GM21515 (cell line): ENCODE measurements at regions not wholly inside any gene's neighbourhood (a gene's known extent, or its start where the extent isn't known, plus 50 kb on each side); places are given as distances from the start of the nearest gene placed in this dataset.

ENCODE experiments used
- ATAC-seq: cut with Tn5 transposase; IDR thresholded peaks from one replicate; pipeline ENCODE4 v1.9.1; 2021; ENCODE audit not compliant: unreplicated experiment

DNA sequence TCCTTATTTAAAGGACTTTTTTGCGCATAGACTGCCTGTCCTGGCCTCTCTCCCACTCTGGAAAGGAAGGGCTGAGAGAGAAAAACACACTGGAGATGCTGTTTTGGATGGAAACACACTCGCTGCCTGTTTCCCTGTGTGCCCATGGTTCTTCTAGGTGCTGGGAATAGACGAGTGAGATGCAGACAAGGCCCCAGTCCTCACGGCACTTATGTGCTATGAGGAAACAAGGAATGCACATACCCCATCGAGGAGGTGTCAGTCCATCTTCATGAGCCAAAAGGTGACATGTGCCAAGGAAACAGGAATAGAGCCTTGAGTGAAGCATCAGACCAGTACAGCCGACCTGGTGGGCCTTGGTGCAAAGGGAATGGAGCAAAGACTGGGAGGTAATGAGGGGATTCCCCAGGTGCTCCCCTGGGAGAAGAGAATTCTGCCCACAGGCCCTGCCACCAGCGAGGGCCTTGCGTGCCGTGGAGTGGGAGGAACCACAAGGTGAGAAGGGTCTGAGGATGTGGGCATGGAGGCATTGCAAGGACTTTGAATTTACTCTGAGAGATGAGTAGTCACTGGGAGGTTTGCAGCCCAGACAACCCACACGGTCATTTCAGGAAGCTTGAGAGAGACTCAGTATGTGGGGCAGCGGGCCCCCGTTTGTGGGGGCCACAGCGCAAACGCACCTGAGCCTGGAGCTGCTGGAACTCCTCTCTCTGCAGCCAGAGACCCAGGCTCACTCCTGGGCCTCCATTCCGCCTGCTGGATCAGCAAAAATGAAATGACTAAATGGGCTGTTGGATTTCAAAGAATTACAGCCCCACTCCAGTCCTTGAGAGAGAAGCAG lies 197.5 kb upstream of the COPS8 start:
- no peak for ATAC-seq

GRCh38 chr2:236888794-236889780 lies 196.6 kb upstream of the COPS8 start:
- ATAC-seq = no peak

DNA sequence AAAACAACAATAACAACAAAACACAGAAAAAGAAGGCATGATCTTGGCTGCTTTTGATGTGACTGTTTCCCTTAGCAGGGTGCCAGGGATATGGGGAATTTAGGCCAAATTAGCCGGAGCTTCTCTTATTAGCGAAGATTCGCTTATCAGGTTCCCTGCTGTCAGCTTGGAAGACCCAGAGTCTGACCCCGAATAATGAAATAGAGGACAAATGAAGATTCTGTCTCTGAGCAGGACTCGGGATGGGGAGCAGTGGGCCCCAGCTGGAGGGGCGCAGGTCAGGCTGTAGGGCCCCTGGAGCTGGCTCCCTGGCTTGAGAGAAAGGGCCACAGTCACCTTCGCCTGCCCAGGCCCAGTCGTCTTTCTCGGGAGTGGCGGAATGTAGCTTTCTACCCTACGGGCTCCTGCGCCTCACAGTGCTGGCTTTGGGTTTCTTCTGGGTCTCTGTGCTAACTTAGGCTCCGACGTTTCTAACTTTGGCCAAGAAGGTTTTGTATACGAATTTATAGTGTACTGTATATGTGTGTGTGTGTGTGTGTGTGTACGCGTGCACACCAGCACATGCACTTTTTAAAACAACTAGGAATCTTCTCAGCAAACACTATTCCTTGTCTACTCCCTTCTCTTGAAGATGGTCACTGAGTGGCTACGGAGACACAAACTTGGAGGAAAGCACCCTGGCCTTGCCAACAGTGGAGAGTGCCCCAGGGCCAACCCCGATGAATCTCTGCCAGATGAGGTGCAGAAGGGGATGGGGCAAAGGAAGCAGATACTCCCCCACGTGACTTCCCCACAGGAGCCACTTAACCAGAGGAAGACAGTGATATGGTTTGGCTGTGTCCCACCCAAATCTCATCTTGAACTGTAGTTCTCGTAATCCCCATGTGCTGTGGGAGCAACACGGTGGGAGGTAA lies 195.6 kb upstream of the COPS8 start:
- no peak for ATAC-seq

- no peak for ATAC-seq
Measured at GRCh38 chr2:236892721-236893120, 193.0 kb upstream of the COPS8 start.

- no peak for ATAC-seq
Measured at GRCh38 chr2:236894791-236895190, 190.9 kb upstream of the COPS8 start.

GRCh38 chr2:236895497-236895896 lies 190.2 kb upstream of the COPS8 start:
- ATAC-seq = no peak

GRCh38 chr2:236896688-236897087 lies 189.0 kb upstream of the COPS8 start:
- no peak for ATAC-seq

GRCh38 chr2:236899146-236899545 lies 186.5 kb upstream of the COPS8 start:
- no peak for ATAC-seq

GRCh38 chr2:236899950-236900640 lies 185.6 kb upstream of the COPS8 start:
- no peak for ATAC-seq

DNA sequence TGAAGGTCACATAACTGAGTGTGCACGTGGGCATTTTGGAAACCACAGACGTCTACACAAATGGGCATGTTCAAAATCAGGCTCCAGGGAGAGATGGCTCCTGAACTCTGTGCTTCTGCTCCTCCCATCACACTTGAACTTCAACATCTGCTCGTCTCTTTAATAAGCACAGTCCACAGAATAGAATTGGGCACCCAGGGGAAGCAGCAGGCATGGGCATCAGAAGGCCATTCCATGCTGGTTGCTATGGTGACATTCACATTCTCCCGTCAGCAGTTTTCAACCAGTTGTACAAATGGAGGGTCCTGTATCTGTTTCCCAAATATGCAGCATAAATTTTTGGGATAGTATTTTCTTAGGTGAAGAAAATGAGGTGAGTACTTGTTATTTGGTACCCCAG lies 183.7 kb upstream of the COPS8 start:
- ATAC-seq = no peak

- ATAC-seq = no peak
Measured at GRCh38 chr2:236903978-236904377, 181.7 kb upstream of the COPS8 start.

DNA sequence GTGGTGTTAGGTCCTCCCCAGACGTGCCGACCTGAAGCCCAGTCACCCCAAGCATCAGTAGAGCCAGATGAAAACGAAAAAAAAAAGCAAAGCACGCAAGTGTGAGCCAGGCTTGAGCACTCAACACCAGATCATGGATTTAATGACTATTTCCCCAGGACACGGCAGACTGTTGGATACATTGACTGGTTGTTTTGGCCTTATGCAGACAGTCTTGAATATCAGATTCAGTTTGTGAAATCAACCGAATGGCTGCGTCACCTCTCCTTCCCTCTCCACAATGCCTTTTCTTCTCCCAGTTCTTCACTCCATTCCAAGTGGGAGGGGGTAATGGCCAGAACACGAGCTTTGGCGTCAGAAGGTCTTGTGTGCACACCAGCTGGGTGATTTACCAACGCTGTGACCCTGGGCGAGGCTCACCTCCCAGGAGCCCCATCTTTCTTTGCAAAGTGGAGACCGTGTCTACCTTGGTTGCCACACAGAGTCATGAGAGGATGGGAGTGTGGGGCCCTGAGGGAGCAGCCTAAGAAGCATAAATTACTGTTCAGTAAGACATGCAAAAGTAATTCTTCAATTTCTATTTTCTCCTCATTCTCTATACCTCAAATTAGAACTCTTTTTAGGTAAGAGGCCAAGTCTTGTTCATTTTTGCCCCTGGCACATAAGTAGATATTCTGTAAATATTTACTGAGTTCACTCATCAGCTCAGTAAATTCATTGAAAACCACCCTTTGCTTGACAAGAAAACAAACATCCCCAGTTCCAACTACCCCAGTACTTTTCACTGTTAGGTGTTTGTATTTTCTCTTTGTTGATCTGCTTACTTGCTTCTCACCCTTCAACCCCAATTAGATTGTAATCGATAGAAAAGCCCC lies 181.1 kb upstream of the COPS8 start:
- no peak for ATAC-seq

- no peak for ATAC-seq
Measured at GRCh38 chr2:236905976-236906375, 179.7 kb upstream of the COPS8 start.

- no peak for ATAC-seq
Measured at GRCh38 chr2:236908439-236909192, 177.1 kb upstream of the COPS8 start.

- ATAC-seq = no peak
Measured at GRCh38 chr2:236909193-236909504, 176.5 kb upstream of the COPS8 start.

GRCh38 chr2:236909802-236910201 lies 175.9 kb upstream of the COPS8 start:
- ATAC-seq = no peak

GRCh38 chr2:236910781-236911495 lies 174.8 kb upstream of the COPS8 start:
- no peak for ATAC-seq
